GM12878 (cell line): ENCODE measurements at regions not wholly inside any gene's neighbourhood (a gene's known extent, or its start where the extent isn't known, plus 50 kb on each side); places are given as distances from the start of the nearest gene placed in this dataset.

ENCODE experiments used
- ATAC-seq: fragments of 200-7000 bp; cut with Tn5 transposase; 3 replicates; pipeline ENCODE4 v1.9.1; 2020; ENCODE audit warnings: mild to moderate bottlenecking, moderate library complexity
- BruUV-seq: library from RNA; stranded (reverse); fragments of 400-500 nt; replicated peaks from 2 replicates; lab custom pipeline; 2021; lab: Mats Ljungman, UMichigan
- CTCF ChIA-PET: fragments of 300-600 bp; sonication (Branson Sonifier 250); formaldehyde crosslinking; extraction: SDS; loops from one replicate; lab custom pipeline; 2021; ENCODE audit warnings: inconsistent platforms; lab: Yijun Ruan, JAX
- POLR2A ChIA-PET: fragments of 350-600 bp; formaldehyde crosslinking; extraction: SDS; loops from one replicate; lab custom pipeline; 2021; ENCODE audit warnings: inconsistent platforms; lab: Charles Lee
- RAD21 ChIA-PET: fragments of 300-600 bp; sonication (Branson Sonifier 250); formaldehyde crosslinking; loops from one replicate; lab custom pipeline; 2023; ENCODE audit warnings: antibody characterized with exemption; ENCODE audit not compliant: unreplicated experiment; lab: Charles Lee
- SMC1A ChIA-PET: fragments of 300-600 bp; sonication (Branson Sonifier 250); formaldehyde crosslinking; loops from one replicate; lab custom pipeline; 2023; ENCODE audit not compliant: unreplicated experiment, uncharacterized antibody; lab: Charles Lee
- DNase-seq: peaks from one replicate; pipeline ENCODE4 v3.0.0-alpha.2; 2011; ENCODE audit warnings: low read depth, low spot score
- FAIRE-seq: peaks from 3 replicates; lab custom pipeline; 2011; peaks lifted over from hg19 to GRCh38; lab: Jason Lieb, UNC
- H2AFZ ChIP-seq: 2 replicates; pipeline ENCODE4 v1.6.0; 2011; ENCODE audit warnings: low read depth, low read length, control low read depth; ENCODE audit not compliant: control insufficient read depth
- H3K27ac ChIP-seq: 2 replicates; pipeline ENCODE4 v1.5.1; 2011; ENCODE audit warnings: control low read depth; ENCODE audit not compliant: control insufficient read depth, insufficient read depth
- H3K27me3 ChIP-seq, 2 experiments: replicated peaks in 1 of 2; 2 replicates each; pipeline versions ENCODE4 v1.6.0 to v1.6.1; 2011; ENCODE audit warnings: low read length in 1 of 2; ENCODE audit not compliant: control insufficient read depth in 2 of 2, insufficient read depth in 2 of 2
- H3K36me3 ChIP-seq, 2 experiments: 2 replicates each; pipeline ENCODE4 v1.5.1; 2011; ENCODE audit warnings: low read length in 1 of 2; ENCODE audit not compliant: control insufficient read depth in 2 of 2, insufficient read depth in 2 of 2
- H3K4me1 ChIP-seq: 2 replicates; pipeline ENCODE4 v1.6.1; 2011; ENCODE audit warnings: mild to moderate bottlenecking, low read length, moderate library complexity, mixed read lengths; ENCODE audit not compliant: control insufficient read depth, insufficient read depth
- H3K4me2 ChIP-seq: 2 replicates; pipeline ENCODE4 v1.6.0; 2011; ENCODE audit warnings: control low read depth; ENCODE audit not compliant: control insufficient read depth, insufficient read depth
- H3K4me3 ChIP-seq: fragments of 200-600 bp; sonication (generic); 2 replicates; pipeline ENCODE4 v1.5.1; 2016
- H3K79me2 ChIP-seq: 2 replicates; pipeline ENCODE4 v1.6.0; 2011; ENCODE audit warnings: low read length; ENCODE audit not compliant: control insufficient read depth, insufficient read depth
- H3K9ac ChIP-seq: 2 replicates; pipeline ENCODE4 v1.8.0; 2011; ENCODE audit warnings: low read length, control low read depth, mixed read lengths; ENCODE audit not compliant: control insufficient read depth, insufficient read depth
- H3K9me3 ChIP-seq: replicated peaks from 3 replicates; pipeline ENCODE4 v1.5.1; 2011; ENCODE audit warnings: mild to moderate bottlenecking, low read length; ENCODE audit not compliant: control insufficient read depth, insufficient read depth
- H4K20me1 ChIP-seq: 2 replicates; pipeline ENCODE4 v1.6.0; 2011; ENCODE audit not compliant: control insufficient read depth, insufficient read depth
- ATF7 ChIP-seq: fragments of 450-650 bp; IDR thresholded peaks from 2 replicates; pipeline ENCODE4 v1.6.1; 2016; ENCODE audit warnings: low read depth, mild to moderate bottlenecking
- BMI1 ChIP-seq: fragments of 450-650 bp; IDR thresholded peaks from 2 replicates; pipeline ENCODE4 v1.6.1; 2016; ENCODE audit warnings: mild to moderate bottlenecking, moderate library complexity, borderline replicate concordance
- CEBPB ChIP-seq, 2 experiments: fragments of 150-350 bp in 1 of 2; IDR thresholded peaks; 2 replicates each; pipeline ENCODE4 v1.6.1; 2012 to 2014; ENCODE audit warnings: low read depth in 2 of 2, low read length in 2 of 2, borderline replicate concordance in 1 of 2, inconsistent platforms in 1 of 2
- CREB1 ChIP-seq: IDR thresholded peaks from 2 replicates; pipeline ENCODE4 v1.6.1; 2012; ENCODE audit warnings: low read depth, mild to moderate bottlenecking, inconsistent platforms
- MTA2 ChIP-seq: fragments of 450-650 bp; IDR thresholded peaks from 2 replicates; pipeline ENCODE4 v1.6.1; 2016; ENCODE audit warnings: low read depth, mild to moderate bottlenecking, moderate library complexity
- NR2C2 ChIP-seq: IDR thresholded peaks from 2 replicates; pipeline ENCODE4 v1.6.1; 2011; ENCODE audit warnings: borderline replicate concordance, low read depth; ENCODE audit not compliant: control insufficient read depth, insufficient read length
- NR2F1 ChIP-seq: fragments of 450-650 bp; conservative IDR thresholded peaks from 2 replicates; pipeline ENCODE4 v1.6.1; 2017; ENCODE audit warnings: mild to moderate bottlenecking
- POLR2AphosphoS2 ChIP-seq: IDR thresholded peaks from 2 replicates; pipeline ENCODE4 v1.6.1; 2011; ENCODE audit warnings: low read depth, mild to moderate bottlenecking, low read length, improper control_type of control experiment, moderate library complexity
- POLR2AphosphoS5 ChIP-seq: IDR thresholded peaks from 2 replicates; pipeline ENCODE4 v1.6.1; 2011; ENCODE audit warnings: mild to moderate bottlenecking, low read length, inconsistent platforms
- PRDM15 ChIP-seq: fragments of 450-650 bp; formaldehyde crosslinking; IDR thresholded peaks from 2 replicates; pipeline ENCODE4 v1.4.0; 2020; ENCODE audit warnings: mild to moderate bottlenecking, moderate library complexity
- RBBP5 ChIP-seq: fragments of 200-600 bp; sonication (generic); conservative IDR thresholded peaks from 2 replicates; pipeline ENCODE4 v1.6.1; 2016
- RCOR1 ChIP-seq: conservative IDR thresholded peaks from 2 replicates; pipeline ENCODE4 v1.6.1; 2012; ENCODE audit warnings: low read depth, low read length, improper control_type of control experiment
- SREBF1 ChIP-seq: IDR thresholded peaks from 2 replicates; pipeline ENCODE4 v1.6.1; 2012; ENCODE audit warnings: mild to moderate bottlenecking, low read length
- SUZ12 ChIP-seq: fragments of 200-600 bp; sonication (generic); IDR thresholded peaks from one replicate; pipeline ENCODE4 v1.6.1; 2018; ENCODE audit warnings: antibody characterized with exemption, mild to moderate bottlenecking; ENCODE audit not compliant: unreplicated experiment
- TCF3 ChIP-seq: IDR thresholded peaks from 2 replicates; pipeline ENCODE4 v1.6.1; 2012; ENCODE audit warnings: low read depth, mild to moderate bottlenecking, low read length, borderline replicate concordance; ENCODE audit not compliant: insufficient read depth
- ZNF274 ChIP-seq: IDR thresholded peaks from one replicate; pipeline ENCODE4 v1.8.0; 2011; ENCODE audit not compliant: insufficient read length, insufficient read depth
- WGBS: methylation state at CpG from one replicate; pipeline ENCODE4 v1.1.6; 2016; ENCODE audit warnings: low lambda C conversion rate; ENCODE audit not compliant: insufficient replicate concordance, insufficient coverage; ENCODE audit errors: missing lambda C conversion rate; 5-methylcytosine and 5-hydroxymethylcytosine counted together
- in situ Hi-C: fragments of 300-500 bp; cut with MboI; formaldehyde crosslinking; loops from 9 replicates; pipeline ENCODE4 v1.14.3; 2018; ENCODE audit warnings: mixed read lengths
- intact Hi-C: fragments of 100-400 bp; cut with micrococcal nuclease; formaldehyde crosslinking; loops from one replicate; pipeline ENCODE4 v1.14.2; 2022; ENCODE audit not compliant: unreplicated experiment
- TF ChIP-seq, protein P1 (sequence below): fragments of 150-350 bp; IDR thresholded peaks from 2 replicates; pipeline ENCODE4 v1.6.1; 2014; ENCODE audit warnings: mild to moderate bottlenecking, low read depth, low read length

DNA sequence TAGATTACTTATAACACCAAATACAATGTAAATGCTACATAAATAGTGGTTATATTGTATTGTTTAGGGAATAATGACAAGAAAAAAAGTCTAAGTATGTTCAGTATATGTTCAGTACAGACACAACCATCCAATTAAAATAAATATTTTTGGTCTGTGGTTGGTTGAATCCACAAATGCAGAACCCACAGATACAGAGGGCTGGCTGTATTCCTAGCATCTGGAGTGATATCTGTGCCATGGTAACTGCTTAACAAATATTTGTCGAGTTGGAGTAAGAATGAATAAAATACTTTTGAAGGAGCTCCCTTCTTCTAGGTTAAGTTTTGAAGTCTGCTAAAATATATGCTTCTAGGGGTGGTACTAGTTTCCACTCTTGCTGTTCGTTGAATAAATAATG is 241.0 kb downstream of the KLF5 start (continued):
- no peak for TF ChIP-seq POLR2AphosphoS5
- no peak for TF ChIP-seq CREB1
- no peak for TF ChIP-seq SUZ12
- TF ChIP-seq, protein P1, sequence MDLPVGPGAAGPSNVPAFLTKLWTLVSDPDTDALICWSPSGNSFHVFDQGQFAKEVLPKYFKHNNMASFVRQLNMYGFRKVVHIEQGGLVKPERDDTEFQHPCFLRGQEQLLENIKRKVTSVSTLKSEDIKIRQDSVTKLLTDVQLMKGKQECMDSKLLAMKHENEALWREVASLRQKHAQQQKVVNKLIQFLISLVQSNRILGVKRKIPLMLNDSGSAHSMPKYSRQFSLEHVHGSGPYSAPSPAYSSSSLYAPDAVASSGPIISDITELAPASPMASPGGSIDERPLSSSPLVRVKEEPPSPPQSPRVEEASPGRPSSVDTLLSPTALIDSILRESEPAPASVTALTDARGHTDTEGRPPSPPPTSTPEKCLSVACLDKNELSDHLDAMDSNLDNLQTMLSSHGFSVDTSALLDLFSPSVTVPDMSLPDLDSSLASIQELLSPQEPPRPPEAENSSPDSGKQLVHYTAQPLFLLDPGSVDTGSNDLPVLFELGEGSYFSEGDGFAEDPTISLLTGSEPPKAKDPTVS = no peak
- TF ChIP-seq BMI1 = no peak
- no peak for TF ChIP-seq ATF7
- no peak for TF ChIP-seq ZNF274

- TF ChIP-seq PRDM15 (no peak), RBBP5 (no peak), NR2F1 (no peak), MTA2 (no peak), NR2C2 (no peak), CEBPB (IDR thresholded peaks at IDR 0.05; ENCODE audit: borderline replicate concordance in 1 of 2, low read depth in 2 of 2, low read length in 2 of 2) (no peak), SREBF1 (no peak), TCF3 (no peak), POLR2AphosphoS2 (no peak), RCOR1 (no peak)
- POLR2A ChIA-PET = no interaction called here
- Histone ChIP-seq H3K36me3 (no peaks in the 10 kb centered on the region), H3K27ac (no peak overlapping the region), H3K79me2 (no peaks in the 10 kb centered on the region), H3K27me3 (no peaks in the 10 kb centered on the region), H3K9ac (no peak overlapping the region), H2AFZ (no peak overlapping the region), H3K9me3 (no peaks in the 10 kb centered on the region), H3K4me2 (no peak overlapping the region), H3K4me1 (no peaks in the 10 kb centered on the region), H4K20me1 (no peaks in the 10 kb centered on the region), H3K4me3 (no peak overlapping the region)
- FAIRE-seq = no peak
- 45% methylated on average over 6 of the region's 6 CpGs for WGBS
- BruUV-seq = no TSS peak
- intact Hi-C loops = no loop called here
- DNase-seq = no peak
- in situ Hi-C loops = no loop called here
- RAD21 ChIA-PET = no interaction called here
- ATAC-seq = no peak
- SMC1A ChIA-PET = interaction anchor here (0.6 to 0.7 kb wide), 2 partner anchors 28 to 135 kb away, joined by 3 read pairs; no protein-coding TSS in a partner anchor
- CTCF ChIA-PET = no interaction called here
Measured at GRCh38 chr13:73293913-73294523, 235.2 kb downstream of the KLF5 start.
